CD14-positive monocyte (primary cell): ENCODE measurements at regions not wholly inside any gene's neighbourhood (a gene's known extent, or its start where the extent isn't known, plus 50 kb on each side); places are given as distances from the start of the nearest gene placed in this dataset.
"Not testable (repeated sequence)": the region's sequence is repeated elsewhere in the genome, so short reads cannot be mapped to it uniquely, and the experiment has no call there.

ENCODE experiments used
- DNase-seq, 3 donors: peaks; one replicate each; pipeline ENCODE4 v3.0.0-alpha.2; 2011 to 2022
- H2AFZ ChIP-seq: 2 replicates; pipeline ENCODE4 v1.6.0; 2012; ENCODE audit warnings: mild to moderate bottlenecking, low read depth, low read length, inconsistent platforms; ENCODE audit not compliant: insufficient read depth, poor library complexity, severe bottlenecking
- H3K27ac ChIP-seq, 2 donors: 1 replicate in 1 of 2; 2 replicates in 1 of 2; pipeline ENCODE4 v1.5.1; 2012 to 2013; ENCODE audit warnings: low read length in 2 of 2, control low read depth in 1 of 2, inconsistent platforms in 1 of 2, low read depth in 1 of 2, mild to moderate bottlenecking in 1 of 2
- H3K27me3 ChIP-seq, 2 donors: one replicate each; pipeline versions ENCODE4 v1.6.0 to v1.6.1; 2011 to 2013; ENCODE audit warnings: low read length in 2 of 2; ENCODE audit not compliant: control insufficient read depth in 2 of 2, insufficient read depth in 2 of 2
- H3K36me3 ChIP-seq, 2 donors: replicated peaks in 1 of 2; 1 replicate in 1 of 2; 2 replicates in 1 of 2; pipeline versions ENCODE4 v1.5.1 to v1.6.1; 2012 to 2013; ENCODE audit warnings: low read length in 2 of 2, control low read depth in 1 of 2, inconsistent platforms in 1 of 2, mild to moderate bottlenecking in 1 of 2; ENCODE audit not compliant: insufficient read depth in 2 of 2, control insufficient read depth in 1 of 2
- H3K4me1 ChIP-seq, 2 donors: 1 replicate in 1 of 2; 2 replicates in 1 of 2; pipeline versions ENCODE4 v1.5.1 to v1.6.1; 2012 to 2013; ENCODE audit warnings: low read length in 2 of 2, control low read depth in 1 of 2, inconsistent platforms in 1 of 2, mild to moderate bottlenecking in 1 of 2, moderate library complexity in 1 of 2; ENCODE audit not compliant: insufficient read depth in 2 of 2, control insufficient read depth in 1 of 2
- H3K4me2 ChIP-seq: replicated peaks from 2 replicates; pipeline ENCODE3; 2012; ENCODE audit warnings: low read length, moderate library complexity, mild to moderate bottlenecking; ENCODE audit not compliant: poor library complexity, severe bottlenecking; ENCODE audit errors: extremely low read depth
- H3K4me3 ChIP-seq, 3 experiments: fragments of 200-600 bp in 1 of 3; sonication (generic) in 1 of 3; replicated peaks in 1 of 3; 1 replicate in 2 of 3; 2 replicates in 1 of 3; pipeline ENCODE4 v1.5.1; 2011 to 2013; ENCODE audit warnings: low read length in 3 of 3, mild to moderate bottlenecking in 3 of 3, control low read depth in 2 of 3, low read depth in 2 of 3, inconsistent platforms in 1 of 3, moderate library complexity in 1 of 3
- H3K79me2 ChIP-seq: 2 replicates; pipeline ENCODE4 v1.6.0; 2012; ENCODE audit warnings: mild to moderate bottlenecking, control low read depth, inconsistent platforms, low read length, moderate library complexity; ENCODE audit not compliant: insufficient read depth
- H3K9ac ChIP-seq: 2 replicates; pipeline ENCODE4 v1.6.0; 2017; ENCODE audit warnings: low read length, mild to moderate bottlenecking; ENCODE audit not compliant: insufficient read depth, poor library complexity, severe bottlenecking
- H3K9me3 ChIP-seq, 2 donors: replicated peaks in 1 of 2; 1 replicate in 1 of 2; 2 replicates in 1 of 2; pipeline versions ENCODE4 v1.5.1 to v1.6.1; 2012 to 2013; ENCODE audit warnings: low read length in 2 of 2, control low read depth in 1 of 2; ENCODE audit not compliant: control insufficient read depth in 1 of 2, insufficient read depth in 1 of 2
- H4K20me1 ChIP-seq: 2 replicates; pipeline ENCODE4 v1.6.0; 2012; ENCODE audit warnings: mild to moderate bottlenecking, low read length, control low read depth, moderate library complexity; ENCODE audit not compliant: insufficient read depth
- H3K27ac Mint-ChIP-seq, 7 donors: one replicate each; pipeline ENCODE4 v1.8.0; 2020; ENCODE audit warnings: mild to moderate bottlenecking in 7 of 7, mixed read lengths in 7 of 7, moderate library complexity in 6 of 7, inconsistent platforms in 2 of 7
- H3K27me3 Mint-ChIP-seq, 3 donors: one replicate each; pipeline ENCODE4 v1.8.0; 2021 to 2022; ENCODE audit warnings: low read depth in 3 of 3, mild to moderate bottlenecking in 3 of 3, mixed read lengths in 3 of 3, moderate library complexity in 3 of 3, inconsistent platforms in 1 of 3
- H3K36me3 Mint-ChIP-seq, 2 donors: one replicate each; pipeline ENCODE4 v1.8.0; 2020; ENCODE audit warnings: mixed read lengths in 2 of 2, inconsistent platforms in 1 of 2, mild to moderate bottlenecking in 1 of 2
- H3K4me1 Mint-ChIP-seq: one replicate; pipeline ENCODE4 v1.8.0; 2020; ENCODE audit warnings: mild to moderate bottlenecking, mixed read lengths
- H3K4me3 Mint-ChIP-seq, 2 donors: one replicate each; pipeline ENCODE4 v1.8.0; 2020; ENCODE audit warnings: mild to moderate bottlenecking in 2 of 2, mixed read lengths in 2 of 2, moderate library complexity in 1 of 2
- H3K9me3 Mint-ChIP-seq, 7 donors: one replicate each; pipeline ENCODE4 v1.8.0; 2020 to 2022; ENCODE audit warnings: mixed read lengths in 7 of 7, mild to moderate bottlenecking in 6 of 7, moderate library complexity in 6 of 7, inconsistent platforms in 2 of 7
- CTCF ChIP-seq: fragments of 200-600 bp; IDR thresholded peaks from one replicate; pipeline ENCODE4 v1.8.0; 2022; ENCODE audit warnings: antibody characterized with exemption, mild to moderate bottlenecking
- WGBS: methylation state at CpG from one replicate; pipeline ENCODE4 v1.1.5; 2013; ENCODE audit warnings: missing lambda C conversion rate; ENCODE audit not compliant: insufficient coverage; 5-methylcytosine and 5-hydroxymethylcytosine counted together
- intact Hi-C, 2 donors: fragments of 100-400 bp; cut with micrococcal nuclease; formaldehyde crosslinking; loops; one replicate each; pipeline versions ENCODE4 v1.15.0 to v1.15.1; 2023

GRCh38 chr5:122209601-122210000 is 80.3 kb downstream of the ZNF474 start:
- WGBS, result no CpG with 5 or more reads among the region's 1 CpG
- intact Hi-C loops, H3K4me1 ChIP-seq, H3K4me3 ChIP-seq, DNase-seq, H3K27me3 Mint-ChIP-seq, H3K4me2 ChIP-seq, H3K36me3 ChIP-seq, H3K4me1 Mint-ChIP-seq, H3K9me3 Mint-ChIP-seq, H3K79me2 ChIP-seq, H3K9me3 ChIP-seq, H2AFZ ChIP-seq, H4K20me1 ChIP-seq, H3K27ac Mint-ChIP-seq, H3K4me3 Mint-ChIP-seq, H3K9ac ChIP-seq, H3K36me3 Mint-ChIP-seq, H3K27me3 ChIP-seq, H3K27ac ChIP-seq: not testable (repeated sequence)

- Mint-ChIP-seq H3K9me3 (peaks cover 0 to 5% (median 0%) of the 10 kb centered on the region in 7 donors), H3K27ac (no peak overlapping the region), H3K4me3 (no peak overlapping the region), H3K36me3 (no peaks in the 10 kb centered on the region), H3K27me3 (peaks cover 0 to 3% (median 0%) of the 10 kb centered on the region in 3 donors), H3K4me1 (peaks cover 5% of the 10 kb centered on the region)
- H3K9ac ChIP-seq, result no peak overlapping the region
- no peaks in the 10 kb centered on the region for H3K36me3 ChIP-seq
- H3K27ac ChIP-seq, result no peak overlapping the region
- no peaks in the 10 kb centered on the region for H3K27me3 ChIP-seq
- no peak overlapping the region for H3K4me3 ChIP-seq
- no peaks in the 10 kb centered on the region for H3K79me2 ChIP-seq
- no peaks in the 10 kb centered on the region for H4K20me1 ChIP-seq
- intact Hi-C loops, result no loop called here
- no peaks in the 10 kb centered on the region for H3K4me1 ChIP-seq
- no peak for TF ChIP-seq CTCF
- H2AFZ ChIP-seq, result no peak overlapping the region
- H3K9me3 ChIP-seq, result peaks cover 0 to 5% of the 10 kb centered on the region in 2 donors
- H3K4me2 ChIP-seq, result no peak overlapping the region
- no peak for DNase-seq
Measured at GRCh38 chr5:122218778-122219177, 89.4 kb downstream of the ZNF474 start.
